Hippocampal formation (tissue), 2 donors: ENCODE measurements at regions not wholly inside any gene's neighbourhood (a gene's known extent, or its start where the extent isn't known, plus 50 kb on each side); places are given as distances from the start of the nearest gene placed in this dataset.

ENCODE experiments used
- DNase-seq, 2 donors: peaks; one replicate each; lab custom pipeline; 2025; lab: John Stamatoyannopoulos, UW

- no peak for DNase-seq
Observed at GRCh38 chr6:26149240-26149639, 62.0 kb downstream of the HFE start.

GRCh38 chr6:26152226-26153101 is 65.2 kb downstream of the HFE start:
- no peak for DNase-seq

- no peak for DNase-seq
Observed at GRCh38 chr6:26155061-26155930, 68.1 kb downstream of the HFE start.

- peak; percentile 83 to 86 for DNase-seq
Observed at GRCh38 chr6:26156105-26156849, 69.0 kb downstream of the HFE start.

- DNase-seq, result peak; percentile 24 to 55
Observed at GRCh38 chr6:26156850-26157250, 69.6 kb downstream of the HFE start.

GRCh38 chr6:26157251-26158075 is 70.2 kb downstream of the HFE start:
- peak; percentile 77 to 99 for DNase-seq

GRCh38 chr6:26158076-26158580 is 70.9 kb downstream of the HFE start:
- peak in 1 of 2 donors; percentile 77 for DNase-seq

- DNase-seq, result peak in 1 of 2 donors; percentile 31
Observed at GRCh38 chr6:26158581-26159356, 71.5 kb downstream of the HFE start.

GRCh38 chr6:26159357-26160273 is 72.4 kb downstream of the HFE start:
- no peak for DNase-seq

GRCh38 chr6:26161322-26161721 is 74.1 kb downstream of the HFE start:
- DNase-seq, result no peak

- no peak for DNase-seq
Observed at GRCh38 chr6:26162399-26162798, 75.2 kb downstream of the HFE start.

- no peak for DNase-seq
Observed at GRCh38 chr6:26163427-26164119, 76.3 kb downstream of the HFE start.

GRCh38 chr6:26164120-26164505 is 76.9 kb downstream of the HFE start:
- DNase-seq, result no peak

- DNase-seq, result no peak
Observed at GRCh38 chr6:26165261-26165790, 78.1 kb downstream of the HFE start.

GRCh38 chr6:26170181-26170580 is 83.0 kb downstream of the HFE start:
- DNase-seq, result no peak

- DNase-seq, result no peak
Observed at GRCh38 chr6:26170951-26171841, 84.0 kb downstream of the HFE start.

- DNase-seq, result peak in 1 of 2 donors; percentile 14
Observed at GRCh38 chr6:26172608-26172968, 85.4 kb downstream of the HFE start.
